HL-60 (cell line): ENCODE measurements at regions not wholly inside any gene's neighbourhood (a gene's known extent, or its start where the extent isn't known, plus 50 kb on each side); places are given as distances from the start of the nearest gene placed in this dataset.

Source experiments
- CTCF ChIP-seq: IDR thresholded peaks from one replicate; pipeline ENCODE4 v1.5.1; 2011; ENCODE audit warnings: low read length, control low read depth, inconsistent platforms; ENCODE audit not compliant: insufficient read depth
- GABPA ChIP-seq: IDR thresholded peaks from 2 replicates; pipeline ENCODE4 v1.6.1; 2012; ENCODE audit warnings: low read depth
- POLR2AphosphoS5 ChIP-seq: IDR thresholded peaks from 2 replicates; pipeline ENCODE4 v1.6.1; 2012; ENCODE audit warnings: low read depth
- REST ChIP-seq: IDR thresholded peaks from 2 replicates; pipeline ENCODE4 v1.6.1; 2012; ENCODE audit warnings: low read depth; ENCODE audit not compliant: insufficient replicate concordance

- TF ChIP-seq CTCF (no peak), POLR2AphosphoS5 (no peak), GABPA (no peak), REST (no peak)
These were observed 247.0 kb downstream of the TMX3 start for GRCh38 chr18:68467957-68468356.
